ENCODE measurements at regions not wholly inside any gene's neighbourhood (a gene's known extent, or its start where the extent isn't known, plus 50 kb on each side); places are given as distances from the start of the nearest gene placed in this dataset.

DNA sequence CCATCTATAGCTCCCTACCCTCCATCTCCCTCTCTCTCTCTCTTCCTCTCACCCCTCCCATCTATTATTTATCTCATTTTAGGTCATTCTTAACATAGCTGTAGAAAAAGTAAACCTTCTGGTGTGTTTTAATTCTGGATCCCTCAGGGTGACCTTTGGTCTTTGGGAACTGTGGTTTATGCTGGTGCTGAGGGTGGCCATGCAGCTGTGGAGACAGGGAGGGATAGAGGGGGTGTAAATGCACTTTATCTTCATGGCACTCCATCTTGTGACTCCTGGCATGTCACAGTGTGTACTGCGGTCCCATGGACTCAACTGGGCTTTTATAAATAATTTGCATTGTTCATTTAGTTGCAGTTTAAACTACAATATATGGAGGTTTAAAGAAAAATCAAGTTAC, 50.2 kb upstream of the RUNX1 start:
- Histone ChIP-seq H3K27ac (ENCODE audit: low read depth, low read length) (no peak overlapping the region), H3K36me3 (ENCODE audit: control insufficient read depth in 1 of 2, insufficient read depth in 2 of 2, low read length in 2 of 2) (no peaks in the 10 kb centered on the region), H3K9me3 (ENCODE audit: control insufficient read depth in 1 of 2, low read length in 2 of 2) (no peaks in the 10 kb centered on the region), H3K4me1 (ENCODE audit: control insufficient read depth in 1 of 2, insufficient read depth in 2 of 2, low read length in 2 of 2) (peaks cover 0 to 23% of the 10 kb centered on the region in 2 donors), H3K4me3 (ENCODE audit: low read depth in 1 of 2, low read length in 2 of 2) (no peak overlapping the region), H3K9ac (ENCODE audit: low read depth in 1 of 2, low read length in 2 of 2) (no peak overlapping the region), H3K27me3 (ENCODE audit: control insufficient read depth in 1 of 2, insufficient read depth in 2 of 2, low read length in 2 of 2) (no peaks in the 10 kb centered on the region)
